ENCODE measurements at regions not wholly inside any gene's neighbourhood (a gene's known extent, or its start where the extent isn't known, plus 50 kb on each side); places are given as distances from the start of the nearest gene placed in this dataset.
"Not testable (repeated sequence)": the region's sequence is repeated elsewhere in the genome, so short reads cannot be mapped to it uniquely, and the experiment has no call there.

DNA sequence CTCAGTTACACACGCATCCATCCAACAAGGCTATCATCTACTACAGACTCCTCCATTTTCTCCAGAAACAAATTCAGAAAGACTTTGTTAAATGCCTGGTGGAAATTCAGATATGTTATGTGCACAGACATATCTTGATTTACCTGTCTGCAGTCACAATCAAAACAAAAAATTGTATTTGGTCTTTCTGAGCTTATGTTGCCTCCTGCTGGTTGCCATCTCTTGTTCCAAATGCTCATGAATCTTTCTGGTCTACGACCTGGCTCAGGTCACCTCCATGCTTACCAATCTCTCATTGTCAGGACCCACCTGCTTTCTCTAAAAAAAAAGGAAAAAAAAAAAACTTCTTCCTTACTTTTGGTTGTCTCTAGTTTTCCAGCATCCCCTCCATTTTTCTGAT, 169.2 kb upstream of the PLXNC1 start:
- DNase-seq (ENCODE audit: low read depth), result no peak

DNA sequence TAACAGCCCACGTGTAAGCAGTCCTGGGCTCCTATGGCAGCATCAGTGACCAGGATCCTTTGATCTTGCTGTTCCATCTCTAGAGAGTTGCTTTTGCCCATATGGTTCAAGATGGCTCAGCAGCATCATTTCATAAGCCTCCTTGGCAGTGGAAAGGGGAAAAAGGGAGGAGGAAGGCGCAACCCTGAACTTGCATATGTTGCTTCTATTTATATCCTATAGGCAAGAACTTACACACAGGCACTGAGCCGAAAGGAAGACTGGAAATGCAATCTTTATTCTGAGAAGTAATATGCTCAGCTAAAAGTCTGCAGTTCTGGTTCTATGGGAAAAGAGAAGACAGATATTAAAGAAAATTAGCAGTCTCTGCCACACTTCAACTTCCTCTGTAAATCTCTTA, 167.7 kb upstream of the PLXNC1 start:
- no peak for DNase-seq (ENCODE audit: low read depth)

DNA sequence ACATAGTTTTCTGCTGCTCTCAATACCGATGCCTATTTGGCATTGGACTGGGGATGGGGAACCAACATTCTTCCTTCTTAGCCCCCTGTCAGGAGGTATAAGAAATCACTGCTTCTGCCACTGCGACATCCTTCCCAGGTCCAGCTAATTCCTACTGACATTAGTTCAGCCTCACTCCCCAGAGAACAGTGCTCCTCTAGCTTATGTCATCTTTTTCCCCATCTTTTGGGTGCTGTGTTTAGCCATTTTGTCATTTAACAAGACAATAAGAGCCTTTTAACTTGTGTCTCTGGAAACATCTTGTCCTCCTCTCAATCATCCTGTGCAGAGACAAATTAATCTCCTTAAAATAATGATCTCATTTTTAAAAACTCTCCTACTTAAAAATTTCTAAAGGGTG, 167.0 kb upstream of the PLXNC1 start:
- no peak for DNase-seq (ENCODE audit: low read depth)

DNA sequence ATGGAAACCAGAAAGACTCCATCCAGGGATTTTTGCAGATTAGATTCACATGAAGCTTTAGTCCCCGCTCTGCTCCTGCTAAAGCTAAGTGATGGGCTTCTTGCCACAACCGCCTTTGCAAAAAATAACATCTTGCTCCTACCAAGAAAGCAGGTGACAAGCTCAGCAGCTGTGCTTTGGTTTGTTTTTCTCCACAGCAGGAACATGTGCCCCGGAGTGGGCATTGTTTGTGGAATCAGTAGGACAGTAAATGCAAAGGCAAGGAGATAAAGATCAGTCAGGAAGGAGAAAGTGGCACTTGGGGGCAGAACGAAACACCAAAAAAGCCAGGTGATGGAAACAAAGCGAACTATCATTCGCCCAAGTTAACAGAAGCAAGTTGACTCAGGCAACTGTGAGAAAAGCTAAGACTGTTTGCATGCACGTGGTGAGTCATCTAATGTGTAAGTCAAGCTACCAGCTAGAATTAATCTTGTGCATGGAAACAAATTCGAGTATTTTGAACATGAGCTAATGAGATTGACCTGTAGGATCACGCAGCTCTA, 165.5 kb upstream of the PLXNC1 start:
- DNase-seq (ENCODE audit: low read depth), result no peak

DNA sequence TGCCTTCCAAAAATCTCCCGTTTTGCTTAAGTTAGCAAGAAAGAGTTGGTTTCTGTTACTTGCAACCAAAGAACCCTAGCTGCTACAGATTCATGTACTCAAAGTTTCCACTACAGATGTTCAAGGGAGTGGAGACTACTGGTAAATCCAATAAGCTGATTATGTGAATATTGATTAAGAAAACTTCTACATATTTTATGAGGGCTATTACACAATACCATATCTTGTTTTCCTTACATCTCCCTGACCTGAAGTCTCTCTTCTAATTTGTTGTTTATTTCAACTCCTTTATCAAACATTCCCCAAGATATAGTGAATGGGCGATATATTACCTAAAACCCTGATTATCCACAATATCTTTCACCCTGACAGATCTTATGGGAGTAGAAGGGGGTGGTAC, 164.4 kb upstream of the PLXNC1 start:
- DNase-seq (ENCODE audit: low read depth), result no peak

DNA sequence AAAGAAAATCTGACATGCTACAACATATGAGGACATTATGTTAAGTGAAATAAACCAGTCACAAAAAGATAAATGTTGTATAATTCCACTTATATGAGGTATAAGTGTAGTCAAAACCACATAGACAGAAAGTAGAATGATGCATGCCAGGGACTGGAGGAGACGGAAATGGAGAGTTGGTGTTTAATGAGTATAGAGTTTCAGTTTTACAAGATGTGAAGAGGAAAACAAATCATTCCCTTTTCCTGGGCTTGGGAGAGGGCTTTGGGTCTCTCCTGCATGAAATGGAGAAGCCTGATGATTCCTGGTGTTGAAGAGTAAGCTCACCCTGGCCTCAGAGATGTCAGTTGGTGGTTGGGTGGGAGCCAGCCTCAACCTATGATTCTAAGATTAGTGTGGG, 158.4 kb upstream of the PLXNC1 start:
- DNase-seq (ENCODE audit: low read depth), result no peak

DNA sequence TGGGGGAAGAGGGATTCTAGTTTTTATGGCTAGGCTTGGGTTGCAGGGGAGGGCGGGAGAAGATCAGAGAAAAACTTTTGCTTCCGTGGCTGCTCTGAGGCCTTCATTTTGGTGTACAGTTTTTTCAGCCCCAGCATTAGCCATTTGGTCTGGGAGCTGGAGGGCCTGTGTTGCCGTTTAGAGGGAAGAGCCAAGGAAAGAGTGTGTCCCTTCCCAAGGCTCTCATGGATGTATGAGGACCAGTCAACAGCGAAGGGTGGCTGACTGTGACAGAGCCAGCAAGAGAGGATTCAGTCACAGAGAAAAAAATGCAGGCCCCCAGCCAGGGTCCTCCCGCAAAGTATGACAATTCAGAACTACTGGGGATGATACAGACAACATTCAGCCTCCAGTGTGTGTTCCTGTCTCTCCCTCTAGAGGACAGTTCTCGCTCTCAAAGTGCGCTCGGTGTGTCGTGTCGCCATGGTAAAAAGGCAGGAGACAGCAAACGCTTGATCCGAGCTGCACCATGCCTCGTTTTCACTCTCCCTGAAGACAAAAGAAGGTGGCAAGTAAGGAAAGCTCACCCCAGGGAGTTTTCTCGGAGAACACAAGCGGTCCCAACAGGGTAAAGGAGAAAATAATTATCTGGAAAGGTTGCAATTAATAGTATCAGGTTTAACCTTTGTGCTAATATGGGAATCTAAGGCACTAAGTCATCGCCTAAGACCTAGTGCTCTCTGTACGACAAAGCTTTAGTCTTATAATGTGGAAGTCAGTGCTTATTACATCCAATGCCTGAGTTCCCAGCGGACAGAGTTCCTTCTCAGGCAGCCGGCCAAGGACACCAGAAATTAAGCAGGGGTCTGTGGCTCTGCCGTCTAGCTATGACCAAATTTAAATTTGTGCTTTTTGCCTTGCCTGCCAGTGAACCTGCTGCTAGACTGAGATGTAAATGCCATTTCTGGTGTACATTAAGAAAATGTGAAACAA, 157.3 kb upstream of the PLXNC1 start:
- DNase-seq (ENCODE audit: low read depth), result no peak

DNA sequence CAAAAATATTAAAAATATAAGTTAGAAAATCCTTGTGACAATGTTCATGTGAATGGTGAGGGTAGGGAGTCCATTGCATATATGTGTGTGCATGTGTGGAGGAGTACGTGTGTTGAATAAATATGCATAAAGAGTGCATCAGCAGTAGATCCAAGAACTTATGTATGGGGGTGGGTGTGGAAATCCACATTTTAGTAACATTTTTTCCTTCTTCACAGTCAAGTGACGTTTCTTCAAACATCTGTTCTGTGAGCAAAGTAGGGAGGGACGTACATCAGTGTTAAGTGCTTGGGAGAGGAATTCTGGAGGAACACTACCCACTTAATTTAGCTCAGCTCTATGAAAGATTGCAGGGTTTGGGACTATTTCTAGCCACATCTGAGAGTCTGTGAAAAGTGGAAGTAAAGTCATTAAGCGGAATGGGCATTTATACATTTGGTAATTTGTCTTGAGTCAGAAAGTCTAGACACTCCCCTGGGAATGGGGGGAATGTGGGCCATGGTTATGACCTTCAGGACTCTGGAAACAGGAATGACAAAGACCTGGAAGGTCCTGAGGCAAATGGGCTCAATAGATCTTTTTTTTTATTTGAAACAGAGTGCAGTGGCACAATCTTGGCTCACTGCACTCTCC, 156.4 kb upstream of the PLXNC1 start:
- no peak for DNase-seq (ENCODE audit: low read depth)

DNA sequence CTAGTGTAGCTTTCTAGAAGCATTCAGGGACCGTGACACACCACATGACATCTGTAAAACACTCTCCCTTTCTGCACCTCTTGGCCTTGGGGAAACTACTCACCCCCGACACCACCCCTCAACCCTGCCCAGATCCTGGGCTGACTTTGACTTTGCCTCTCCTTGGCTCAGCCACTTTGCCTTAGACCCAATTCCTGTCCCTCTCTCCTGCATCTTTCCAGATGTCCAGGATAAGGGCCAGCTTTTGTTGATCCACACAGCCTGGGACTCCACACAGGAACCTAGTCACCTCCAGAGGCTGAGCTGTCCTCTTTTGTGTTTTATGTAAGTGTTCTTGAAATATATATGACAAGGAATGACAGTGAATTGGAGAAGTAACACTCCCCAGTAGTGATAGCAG, 153.7 kb upstream of the PLXNC1 start:
- no peak for DNase-seq (ENCODE audit: low read depth)

DNA sequence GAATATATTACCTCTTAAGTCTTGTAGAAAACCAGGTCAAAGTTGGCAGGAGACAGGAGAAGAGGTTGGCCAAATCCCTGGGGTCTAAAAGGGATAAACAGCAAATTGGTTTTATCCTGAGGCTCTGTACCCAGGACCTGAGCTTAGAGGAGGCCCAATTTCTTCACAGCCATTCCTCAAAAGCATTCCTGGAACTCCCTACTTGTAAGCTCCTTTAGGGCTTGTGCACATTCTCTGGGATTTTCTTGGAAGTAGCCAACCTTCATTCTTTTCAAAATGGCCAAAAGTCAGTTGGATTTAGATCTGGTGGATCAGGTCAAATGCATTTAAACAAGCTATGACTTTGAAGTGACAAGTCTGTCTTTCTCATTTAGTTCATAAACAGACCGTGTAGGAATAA, 152.1 kb upstream of the PLXNC1 start:
- no peak for DNase-seq (ENCODE audit: low read depth)

DNA sequence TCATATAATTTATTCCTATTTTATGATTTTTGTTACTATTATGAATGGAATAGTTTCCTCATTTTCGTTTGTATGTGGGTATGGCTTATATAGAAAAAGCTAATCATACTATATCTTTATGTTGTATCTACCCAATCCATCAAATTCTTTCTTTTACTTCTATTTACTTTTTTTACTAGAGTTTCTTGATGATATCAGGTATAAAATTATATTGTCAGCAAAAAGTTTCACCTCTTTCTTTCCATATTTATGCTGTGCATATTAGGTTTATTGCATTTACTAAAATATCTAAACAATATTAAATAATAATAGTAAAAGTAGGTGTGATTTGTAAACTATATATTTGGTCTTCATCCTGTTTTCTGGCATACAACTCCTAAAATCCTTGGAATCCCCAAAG, 146.7 kb upstream of the PLXNC1 start:
- DNase-seq (ENCODE audit: low read depth), result no peak

DNA sequence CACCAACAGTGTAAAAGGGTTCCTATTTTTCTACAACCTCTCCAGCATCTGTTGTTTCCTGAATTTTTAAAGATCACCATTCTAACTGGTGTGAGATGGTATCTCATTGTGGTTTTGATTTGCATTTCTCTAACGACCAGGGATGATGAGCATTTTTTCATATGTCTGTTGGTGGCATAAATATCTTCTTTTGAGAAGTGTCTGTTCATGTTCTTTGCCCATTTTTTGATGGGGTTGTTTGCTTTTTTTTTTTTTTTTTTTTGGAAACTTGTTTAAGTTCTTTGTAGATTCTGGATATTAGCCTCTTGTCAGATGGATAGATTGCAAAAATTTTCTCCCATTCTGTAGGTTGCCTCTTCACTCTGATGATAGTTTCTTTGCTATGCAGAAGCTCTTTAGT, 145.5 kb upstream of the PLXNC1 start:
- not testable (repeated sequence) for DNase-seq (ENCODE audit: low read depth)

DNA sequence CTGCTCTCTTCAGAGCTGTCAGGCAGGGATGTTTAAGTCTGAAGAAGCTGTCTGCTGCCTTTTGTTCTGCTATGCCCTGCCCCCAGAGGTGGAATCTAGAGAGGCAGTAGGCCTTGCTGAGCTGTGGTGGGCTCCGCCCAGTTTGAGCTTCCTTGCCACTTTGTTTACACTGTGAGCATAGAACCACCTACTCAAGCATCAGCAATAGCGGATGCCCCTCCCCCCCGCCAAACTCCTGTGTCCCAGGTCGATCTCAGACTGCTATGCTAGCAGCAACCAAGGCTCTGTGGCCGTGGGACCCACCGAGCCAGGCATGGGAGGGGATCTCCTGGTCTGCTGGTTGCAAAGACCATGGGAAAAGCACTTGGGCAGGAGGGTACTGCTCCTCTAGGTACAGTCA, 140.5 kb upstream of the PLXNC1 start:
- DNase-seq (ENCODE audit: low read depth), result peak; percentile 14

DNA sequence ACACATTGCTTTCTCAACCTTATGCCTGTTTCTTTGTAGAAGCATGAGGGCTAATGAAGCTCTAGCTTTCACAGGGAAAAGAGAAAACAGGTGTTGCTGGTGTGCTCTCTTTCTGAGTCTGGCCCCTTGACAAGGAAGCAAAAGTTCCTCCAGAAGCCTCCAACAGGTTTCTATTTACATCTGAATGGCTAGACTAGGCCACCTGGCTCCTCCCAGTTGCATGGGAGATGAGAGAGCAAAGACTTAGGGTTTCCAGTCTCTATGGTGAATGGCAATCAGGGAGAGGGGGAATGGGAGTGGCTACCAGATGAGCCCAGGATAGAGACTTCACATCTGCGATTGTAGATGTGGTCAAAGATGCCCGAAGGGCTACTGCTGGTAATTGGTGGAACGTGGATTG, 138.1 kb upstream of the PLXNC1 start:
- no peak for DNase-seq (ENCODE audit: low read depth)

DNA sequence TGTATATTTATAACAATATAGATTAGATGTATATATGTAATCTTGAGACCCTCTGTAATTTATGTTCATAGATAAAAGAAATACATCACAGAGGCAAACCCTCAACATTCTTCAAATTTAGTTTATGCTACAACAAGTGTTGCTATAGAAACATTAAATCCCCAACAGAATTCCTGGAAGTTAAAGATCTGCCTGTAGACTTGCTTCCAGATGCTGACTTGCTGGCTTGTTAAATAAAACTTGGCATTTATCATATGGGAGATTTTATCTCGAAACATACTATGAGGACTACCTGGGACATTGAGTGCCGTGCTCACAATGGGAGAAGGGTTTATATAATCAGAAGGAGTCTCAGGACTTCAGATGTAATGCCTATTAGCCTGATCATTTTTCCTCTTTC, 136.3 kb upstream of the PLXNC1 start:
- DNase-seq (ENCODE audit: low read depth), result no peak

DNA sequence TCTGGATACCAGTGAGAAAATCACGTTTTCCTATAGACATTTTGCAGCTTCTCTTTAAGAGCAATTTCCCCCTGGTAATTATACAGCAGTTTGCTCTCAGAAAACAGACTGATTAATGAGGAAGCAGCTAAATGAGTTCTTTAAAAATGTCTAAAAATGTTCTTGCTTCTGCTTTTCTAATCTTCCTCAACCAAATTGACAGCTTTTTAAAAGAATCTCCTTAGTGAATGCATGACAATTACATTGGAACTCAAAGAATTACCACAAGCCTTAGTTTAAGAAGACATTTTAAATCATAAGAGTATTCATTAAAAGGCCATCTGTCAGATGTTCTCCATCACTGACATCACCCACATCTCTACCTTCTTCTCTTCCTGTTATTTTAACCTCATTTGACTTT, 135.8 kb upstream of the PLXNC1 start:
- DNase-seq (ENCODE audit: low read depth), result no peak

DNA sequence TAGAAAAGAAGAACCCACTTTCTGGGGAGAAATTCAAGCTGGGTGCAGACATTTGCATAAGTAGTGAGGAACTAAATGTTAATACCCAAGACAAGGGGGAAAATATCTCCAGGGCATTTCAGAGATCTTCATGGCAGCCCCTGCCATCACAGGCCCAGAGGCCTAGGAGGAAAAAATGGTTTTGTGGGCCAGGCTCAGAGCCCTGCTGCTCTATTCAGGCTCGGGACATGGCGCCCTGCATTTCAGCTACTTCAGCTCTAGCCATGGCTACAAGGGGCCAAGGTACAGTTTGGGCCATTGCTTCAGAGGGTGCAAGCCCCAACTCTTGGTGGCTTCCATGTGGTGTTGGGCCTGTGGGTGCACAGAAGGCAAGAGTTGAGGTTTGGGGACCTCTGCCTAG, 131.1 kb upstream of the PLXNC1 start:
- not testable (repeated sequence) for DNase-seq (ENCODE audit: low read depth)

DNA sequence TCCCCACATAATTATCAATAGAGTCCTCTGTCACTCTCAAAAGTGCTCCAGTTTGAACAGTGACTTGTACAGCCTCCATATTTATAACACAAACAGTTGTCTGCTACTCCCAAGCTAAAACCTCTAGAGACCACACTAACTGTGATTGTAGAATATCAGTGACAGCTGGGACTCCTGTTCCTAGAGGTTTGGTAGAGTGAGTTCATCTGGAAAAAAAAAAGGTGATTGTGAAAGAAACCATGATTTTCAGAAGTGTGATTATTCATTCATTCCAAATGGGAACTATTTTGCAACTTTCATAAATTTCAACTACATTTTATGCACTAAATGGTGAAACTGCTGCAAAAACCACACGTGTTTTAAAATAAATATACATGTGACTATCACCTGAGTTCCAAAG, 128.0 kb upstream of the PLXNC1 start:
- no peak for DNase-seq (ENCODE audit: low read depth)

DNA sequence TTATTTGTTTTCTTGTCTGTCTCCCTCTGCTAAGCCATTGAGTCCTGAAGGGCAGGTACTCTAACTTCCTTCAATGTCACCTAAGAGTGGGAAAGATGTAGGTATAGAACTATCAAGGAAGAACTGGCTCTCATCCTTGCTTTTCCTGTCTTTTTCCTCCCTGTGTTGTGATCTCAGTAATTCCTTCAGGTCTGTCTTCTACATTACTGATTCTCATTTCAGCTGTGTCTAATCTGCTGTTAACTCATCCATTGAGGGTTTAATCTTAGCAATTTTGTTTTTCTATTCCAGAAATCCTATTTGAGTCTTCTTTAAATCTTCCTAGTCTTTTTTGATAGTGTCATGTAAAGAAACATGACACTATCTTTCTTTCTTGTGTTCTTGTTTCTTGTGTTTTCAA, 124.5 kb upstream of the PLXNC1 start:
- no peak for DNase-seq (ENCODE audit: low read depth)

DNA sequence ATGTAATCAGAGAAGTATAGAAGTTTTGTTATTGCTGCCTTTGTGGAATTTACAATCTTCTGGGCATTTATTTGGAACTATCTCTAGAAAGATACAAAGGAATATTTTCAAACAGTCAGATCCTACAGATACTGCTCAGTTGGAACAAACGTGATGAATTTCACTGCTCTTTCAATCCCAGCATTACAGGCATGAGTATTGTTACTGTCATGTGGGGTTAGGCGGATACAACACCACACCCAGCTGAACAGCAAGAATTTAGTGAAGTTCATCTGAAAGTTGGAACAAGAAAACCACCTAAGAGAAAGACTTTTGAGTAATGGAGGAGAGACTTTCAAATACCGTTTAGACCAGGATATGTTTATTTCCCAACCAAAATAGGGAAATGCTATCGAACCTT, 123.3 kb upstream of the PLXNC1 start:
- DNase-seq (ENCODE audit: low read depth), result no peak

DNA sequence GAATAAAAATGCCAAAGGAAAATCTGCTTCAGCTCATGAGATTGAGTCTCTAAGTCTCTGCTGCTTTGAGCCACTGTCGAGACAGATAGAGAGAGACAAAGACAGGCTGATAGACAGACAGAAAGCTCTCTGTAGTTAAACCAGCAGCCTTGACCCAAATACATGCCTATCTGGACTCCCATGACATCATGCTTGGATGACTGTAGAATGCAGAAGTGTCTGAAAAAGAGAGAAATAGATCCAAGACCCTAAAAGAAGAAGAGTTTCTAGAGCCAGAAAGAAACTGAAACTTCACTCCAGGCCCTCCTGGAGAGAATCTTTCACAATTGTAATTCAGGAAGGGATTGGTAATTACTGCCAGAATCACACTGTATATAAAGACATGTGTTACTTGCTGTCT, 122.6 kb upstream of the PLXNC1 start:
- DNase-seq (ENCODE audit: low read depth), result no peak

DNA sequence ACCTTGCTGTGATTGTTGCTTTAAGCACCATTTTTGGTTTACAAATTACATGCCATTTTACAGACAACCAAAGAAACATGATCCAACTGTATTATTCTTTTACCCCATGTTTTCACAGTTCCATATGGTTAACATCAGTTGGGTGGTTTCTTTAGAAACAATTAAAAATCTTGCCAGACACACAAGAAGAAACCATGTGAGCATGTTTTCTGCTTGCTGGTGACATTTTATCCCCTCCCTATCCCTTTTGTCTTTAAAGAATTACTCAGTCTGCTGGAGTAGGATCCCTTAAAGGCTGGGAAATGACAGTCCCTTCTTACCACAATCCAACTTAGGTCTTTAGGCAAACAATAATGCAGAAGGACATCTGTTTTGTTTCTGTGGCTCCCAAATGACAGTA, 121.8 kb upstream of the PLXNC1 start:
- no peak for DNase-seq (ENCODE audit: low read depth)

DNA sequence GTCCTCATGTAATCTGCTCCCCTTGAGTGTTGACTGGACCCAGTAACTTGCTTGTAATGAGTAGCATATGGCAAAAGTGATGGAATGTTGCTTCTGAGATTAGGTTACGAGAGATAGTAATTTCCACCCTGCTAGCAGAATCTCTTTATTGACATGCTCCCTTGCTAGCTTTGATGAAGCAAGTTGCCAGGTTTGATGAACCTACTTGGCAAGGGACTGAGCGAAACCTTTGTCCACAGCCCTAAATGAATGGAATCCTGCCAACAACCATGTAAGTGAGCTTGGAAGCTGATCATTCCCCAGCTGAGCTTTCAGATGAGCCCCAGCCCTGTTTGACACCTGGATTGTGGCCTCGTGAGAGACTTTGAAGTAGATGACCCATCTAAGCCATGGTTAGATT, 120.8 kb upstream of the PLXNC1 start:
- DNase-seq (ENCODE audit: low read depth), result no peak

All from stimulated activated CD8-positive, alpha-beta memory T cell treated with anti-CD3 and anti-CD28 coated beads, Interleukin-12 subunit alpha, Interleukin-12 subunit beta, amount 100 ng/mL, for 1 hour (primary cell).